Bronchial epithelial cell (primary cell): ENCODE measurements at regions not wholly inside any gene's neighbourhood (a gene's known extent, or its start where the extent isn't known, plus 50 kb on each side); places are given as distances from the start of the nearest gene placed in this dataset.

Experiments
- DNase-seq: peaks from one replicate; pipeline ENCODE4 v3.0.0-alpha.2; 2010; ENCODE audit warnings: low read depth
- FAIRE-seq: peaks from 2 replicates; lab custom pipeline; 2011; peaks lifted over from hg19 to GRCh38; lab: Jason Lieb, UNC
- H3K27me3 ChIP-seq: 2 replicates; pipeline ENCODE4 v1.5.1; 2011; ENCODE audit warnings: low read length; ENCODE audit not compliant: control insufficient read depth, insufficient read depth
- H3K36me3 ChIP-seq: 2 replicates; pipeline ENCODE4 v1.5.1; 2011; ENCODE audit warnings: low read length; ENCODE audit not compliant: control insufficient read depth, insufficient read depth
- H3K4me3 ChIP-seq: 2 replicates; pipeline ENCODE4 v1.5.1; 2011; ENCODE audit warnings: mild to moderate bottlenecking, low read depth, low read length, control low read depth
- CTCF ChIP-seq: IDR thresholded peaks from 2 replicates; pipeline ENCODE4 v1.5.1; 2011; ENCODE audit warnings: mild to moderate bottlenecking, moderate library complexity, low read length, control low read depth, inconsistent platforms; ENCODE audit not compliant: insufficient read depth, severe bottlenecking

- DNase-seq (no peak), FAIRE-seq (no peak)
- H3K36me3 ChIP-seq: no peaks in the 10 kb centered on the region
- no peak overlapping the region for H3K4me3 ChIP-seq
- no peaks in the 10 kb centered on the region for H3K27me3 ChIP-seq
- TF ChIP-seq CTCF: no peak
Observed at GRCh38 chr2:117553448-117553847, 261.0 kb upstream of the DDX18 start.

DNA sequence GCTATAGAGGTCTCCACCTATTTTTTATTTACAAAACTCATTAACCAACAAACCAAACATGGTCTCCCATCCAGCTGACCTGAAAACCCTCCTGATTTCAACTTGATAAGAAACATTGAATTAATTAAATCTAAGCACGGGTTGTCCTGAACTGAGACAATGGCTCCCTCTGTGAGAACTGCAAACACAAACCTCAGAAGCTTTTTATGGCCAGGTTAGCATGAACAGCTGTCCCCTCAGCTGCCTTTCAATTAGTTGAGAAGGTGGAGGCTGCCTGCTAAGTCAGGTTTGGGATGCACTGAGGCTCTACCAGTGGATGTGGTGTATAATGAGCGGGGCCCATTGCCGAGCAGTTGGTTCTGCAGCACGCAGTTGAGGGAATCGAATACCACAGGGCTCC, 258.5 kb upstream of the DDX18 start:
- H3K36me3 ChIP-seq: no peaks in the 10 kb centered on the region
- H3K4me3 ChIP-seq: no peak overlapping the region
- TF ChIP-seq CTCF: no peak
- H3K27me3 ChIP-seq: no peaks in the 10 kb centered on the region
- no peak for DNase-seq
- FAIRE-seq: no peak

DNA sequence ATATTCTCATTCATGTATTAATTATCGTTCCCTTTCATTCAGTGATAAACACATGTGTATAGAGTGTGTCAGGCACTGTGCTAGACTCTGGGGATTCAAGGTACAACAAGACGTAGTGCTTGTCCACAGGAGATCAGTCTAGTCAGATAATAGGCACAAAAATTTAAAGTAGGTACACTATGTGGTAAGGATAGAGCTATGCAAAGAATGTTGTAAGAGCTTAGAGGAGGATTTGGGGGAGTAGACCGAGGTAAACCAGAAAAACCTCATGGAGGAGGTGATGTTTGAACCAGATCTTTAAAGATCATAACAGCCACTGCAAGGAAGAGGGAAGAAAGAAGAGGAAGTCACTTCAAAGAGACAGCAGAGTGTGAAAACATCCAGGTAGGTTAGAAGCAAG, 256.9 kb upstream of the DDX18 start:
- no peak for TF ChIP-seq CTCF
- Histone ChIP-seq H3K4me3 (no peak overlapping the region), H3K36me3 (no peaks in the 10 kb centered on the region), H3K27me3 (no peaks in the 10 kb centered on the region)
- no peak for FAIRE-seq
- no peak for DNase-seq

- FAIRE-seq (no peak), DNase-seq (no peak)
- no peak for TF ChIP-seq CTCF
- H3K27me3 ChIP-seq: no peaks in the 10 kb centered on the region
- H3K4me3 ChIP-seq: no peak overlapping the region
- no peaks in the 10 kb centered on the region for H3K36me3 ChIP-seq
Observed at GRCh38 chr2:117562654-117563053, 251.8 kb upstream of the DDX18 start.

DNA sequence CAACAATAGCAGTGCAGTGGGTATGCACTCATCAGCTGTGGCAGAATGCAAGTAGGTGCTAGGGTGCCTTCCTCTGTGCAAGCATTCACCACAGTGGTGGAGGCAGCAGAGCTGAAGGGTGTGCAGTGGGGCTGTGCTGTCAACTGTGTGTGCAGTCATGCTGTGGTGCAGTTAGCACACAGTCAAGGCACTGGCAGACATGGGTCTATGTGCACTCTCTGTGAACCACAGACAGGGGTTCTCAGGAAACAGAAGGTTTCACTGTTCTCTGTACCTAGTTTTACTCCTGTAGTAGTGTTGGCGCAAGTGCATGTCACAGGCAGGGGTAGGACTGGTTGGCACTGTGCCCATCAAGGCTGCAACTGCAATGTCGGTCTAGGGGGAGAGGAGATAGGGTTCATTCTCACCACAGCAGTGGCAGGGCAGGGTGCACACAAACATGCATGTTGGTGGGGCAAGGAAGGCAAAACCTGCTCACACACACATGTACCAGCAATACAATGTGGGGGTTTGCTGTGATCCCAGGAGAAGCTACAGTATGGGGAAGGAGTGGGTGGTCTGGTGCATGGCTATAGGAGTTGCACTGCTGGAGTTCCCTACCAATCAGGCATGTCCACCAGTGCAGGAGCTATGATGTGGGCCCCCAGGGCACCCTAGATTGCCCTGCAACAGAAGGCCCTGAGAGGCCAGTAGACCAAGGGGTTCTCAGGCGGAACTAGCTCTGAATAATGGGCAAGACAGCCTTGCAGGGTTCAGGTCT, 242.7 kb upstream of the DDX18 start:
- no peaks in the 10 kb centered on the region for H3K27me3 ChIP-seq
- peak; percentile 60 for FAIRE-seq
- TF ChIP-seq CTCF: no peak
- no peak for DNase-seq
- no peak overlapping the region for H3K4me3 ChIP-seq
- H3K36me3 ChIP-seq: no peaks in the 10 kb centered on the region

GRCh38 chr2:117587310-117587709, 227.2 kb upstream of the DDX18 start:
- no peaks in the 10 kb centered on the region for H3K27me3 ChIP-seq
- no peak overlapping the region for H3K4me3 ChIP-seq
- DNase-seq: no peak
- H3K36me3 ChIP-seq: no peaks in the 10 kb centered on the region
- no peak for FAIRE-seq
- no peak for TF ChIP-seq CTCF
